Liver (tissue), 3 donors: ENCODE measurements at regions not wholly inside any gene's neighbourhood (a gene's known extent, or its start where the extent isn't known, plus 50 kb on each side); places are given as distances from the start of the nearest gene placed in this dataset.

Experiments
- EGR1 ChIP-seq, 2 donors: IDR thresholded peaks; 2 replicates each; pipeline ENCODE4 v1.6.1; 2016 to 2018; ENCODE audit warnings: antibody characterized with exemption in 2 of 2, low read depth in 2 of 2
- REST ChIP-seq: IDR thresholded peaks from 2 replicates; pipeline ENCODE4 v1.6.1; 2016; ENCODE audit warnings: antibody characterized with exemption, mild to moderate bottlenecking
- TAF1 ChIP-seq: conservative IDR thresholded peaks from 2 replicates; pipeline ENCODE4 v1.6.1; 2016; ENCODE audit warnings: antibody characterized with exemption, mild to moderate bottlenecking
- YY1 ChIP-seq: IDR thresholded peaks from 2 replicates; pipeline ENCODE4 v1.6.1; 2016; ENCODE audit warnings: antibody characterized with exemption, mild to moderate bottlenecking
- TF ChIP-seq, protein P1 (sequence below): fragments of 150-350 bp; IDR thresholded peaks from 2 replicates; pipeline ENCODE4 v1.5.1; 2017; ENCODE audit warnings: improper control_type of control experiment, low read depth, low read length; ENCODE audit not compliant: missing input control
- donor health status: healthy.
- donor health status: healthy.

DNA sequence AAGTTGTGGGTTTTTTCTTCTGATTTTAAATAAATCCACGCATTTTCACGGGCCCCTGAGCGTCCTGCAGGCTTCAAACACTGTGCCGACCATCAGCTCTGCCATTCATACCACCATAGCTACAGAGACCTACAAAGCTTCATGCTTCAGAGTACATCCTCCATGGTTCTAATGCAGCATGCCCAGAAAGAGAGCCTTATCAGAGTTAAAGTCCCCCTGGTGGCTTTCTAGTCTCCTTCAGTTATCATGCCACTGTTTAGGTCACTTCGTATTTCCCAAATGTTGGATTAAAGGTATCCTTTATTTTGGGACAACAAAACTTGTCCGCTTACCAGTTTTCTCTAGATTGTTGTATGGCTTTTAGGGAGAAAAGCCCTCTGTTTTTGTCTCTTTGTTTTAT lies 66.7 kb upstream of the VCX2 start:
- TF ChIP-seq, protein P1, sequence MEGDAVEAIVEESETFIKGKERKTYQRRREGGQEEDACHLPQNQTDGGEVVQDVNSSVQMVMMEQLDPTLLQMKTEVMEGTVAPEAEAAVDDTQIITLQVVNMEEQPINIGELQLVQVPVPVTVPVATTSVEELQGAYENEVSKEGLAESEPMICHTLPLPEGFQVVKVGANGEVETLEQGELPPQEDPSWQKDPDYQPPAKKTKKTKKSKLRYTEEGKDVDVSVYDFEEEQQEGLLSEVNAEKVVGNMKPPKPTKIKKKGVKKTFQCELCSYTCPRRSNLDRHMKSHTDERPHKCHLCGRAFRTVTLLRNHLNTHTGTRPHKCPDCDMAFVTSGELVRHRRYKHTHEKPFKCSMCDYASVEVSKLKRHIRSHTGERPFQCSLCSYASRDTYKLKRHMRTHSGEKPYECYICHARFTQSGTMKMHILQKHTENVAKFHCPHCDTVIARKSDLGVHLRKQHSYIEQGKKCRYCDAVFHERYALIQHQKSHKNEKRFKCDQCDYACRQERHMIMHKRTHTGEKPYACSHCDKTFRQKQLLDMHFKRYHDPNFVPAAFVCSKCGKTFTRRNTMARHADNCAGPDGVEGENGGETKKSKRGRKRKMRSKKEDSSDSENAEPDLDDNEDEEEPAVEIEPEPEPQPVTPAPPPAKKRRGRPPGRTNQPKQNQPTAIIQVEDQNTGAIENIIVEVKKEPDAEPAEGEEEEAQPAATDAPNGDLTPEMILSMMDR = no peak
- TF ChIP-seq TAF1 (no peak), EGR1 (IDR thresholded peaks at IDR 0.05; ENCODE audit: low read depth in 2 of 2) (no peak), REST (no peak), YY1 (no peak)
